ELF-1 (cell line): ENCODE measurements at regions not wholly inside any gene's neighbourhood (a gene's known extent, or its start where the extent isn't known, plus 50 kb on each side); places are given as distances from the start of the nearest gene placed in this dataset.

Experiments used
- DNase-seq: peaks from one replicate; pipeline ENCODE4 v3.0.0-alpha.2; 2016; ENCODE audit warnings: low read depth, low spot score

GRCh38 chr2:67658820-67659219, 261.7 kb downstream of the ETAA1 start:
- DNase-seq, result no peak

DNA sequence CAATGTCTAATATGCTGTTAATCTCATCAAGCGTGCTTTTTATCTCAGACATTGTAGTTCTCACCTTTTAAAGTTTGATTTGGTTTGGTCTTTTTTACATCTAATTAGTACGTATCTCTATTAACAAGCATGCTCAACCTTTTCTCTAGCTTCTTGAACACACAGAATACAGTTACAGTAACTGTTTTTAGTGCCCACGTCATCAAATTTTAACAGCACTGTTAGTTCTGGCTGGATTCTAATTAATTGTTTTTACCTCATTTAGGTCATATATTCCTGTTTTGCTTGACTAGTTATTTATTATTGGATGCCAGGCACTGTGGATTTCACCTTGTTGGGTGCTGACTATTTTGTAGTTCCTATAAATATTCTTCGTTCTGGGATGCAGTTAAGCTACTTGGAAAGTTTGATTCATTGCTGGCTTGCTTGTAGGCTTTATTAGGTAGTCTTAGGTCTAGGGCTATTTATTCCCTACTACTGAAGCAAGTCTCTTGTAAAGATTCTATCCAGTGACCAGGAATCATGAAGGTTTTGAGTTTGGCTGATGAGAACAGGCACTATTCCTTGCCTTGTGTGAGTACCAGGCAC, 263.0 kb downstream of the ETAA1 start:
- DNase-seq, result no peak

GRCh38 chr2:67660871-67661270, 263.7 kb downstream of the ETAA1 start:
- DNase-seq, result no peak

GRCh38 chr2:67662222-67662621, 265.1 kb downstream of the ETAA1 start:
- no peak for DNase-seq

DNA sequence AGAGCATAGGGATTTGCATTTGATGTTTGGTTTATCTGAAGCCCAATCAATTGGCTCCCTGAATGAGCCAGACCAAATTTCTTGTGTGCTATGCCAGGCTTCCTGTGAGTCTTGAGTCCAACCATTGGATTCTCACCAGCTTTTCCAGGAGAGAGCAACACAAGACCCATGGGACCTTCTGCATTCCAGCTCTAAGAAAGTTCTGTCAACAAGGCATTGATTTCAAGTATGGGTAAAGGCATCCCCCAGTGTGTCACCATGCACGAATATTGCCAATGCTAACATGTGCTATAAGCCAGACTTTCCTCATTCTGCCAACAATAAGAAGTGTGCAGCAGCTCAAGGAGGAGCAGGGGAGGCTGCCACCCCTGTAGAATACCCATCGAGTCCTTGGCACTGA, 266.6 kb downstream of the ETAA1 start:
- DNase-seq, result no peak

- DNase-seq, result no peak
Measured at GRCh38 chr2:67666386-67667053, 269.4 kb downstream of the ETAA1 start.

- DNase-seq, result no peak
Measured at GRCh38 chr2:67667054-67667908, 270.1 kb downstream of the ETAA1 start.

- DNase-seq, result no peak
Measured at GRCh38 chr2:67668538-67668937, 271.4 kb downstream of the ETAA1 start.

DNA sequence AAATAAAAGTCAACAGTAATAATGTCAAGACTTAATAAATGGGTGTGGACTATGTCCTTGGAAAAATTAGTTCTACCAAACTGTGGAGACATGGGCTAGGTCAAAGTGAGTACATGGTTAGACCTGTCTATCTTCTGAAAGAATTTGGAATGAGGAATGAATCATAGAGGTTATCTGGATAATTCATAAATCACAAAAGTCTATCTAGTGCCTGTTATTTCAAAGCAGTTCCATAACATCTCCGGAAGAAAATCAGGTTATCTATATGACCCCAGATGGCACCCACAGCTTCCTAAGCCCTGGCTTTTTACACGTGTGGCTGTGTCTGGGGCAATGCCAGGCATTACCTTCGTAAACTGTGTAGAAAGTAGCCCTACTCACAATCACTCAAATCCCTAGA, 272.0 kb downstream of the ETAA1 start:
- no peak for DNase-seq

DNA sequence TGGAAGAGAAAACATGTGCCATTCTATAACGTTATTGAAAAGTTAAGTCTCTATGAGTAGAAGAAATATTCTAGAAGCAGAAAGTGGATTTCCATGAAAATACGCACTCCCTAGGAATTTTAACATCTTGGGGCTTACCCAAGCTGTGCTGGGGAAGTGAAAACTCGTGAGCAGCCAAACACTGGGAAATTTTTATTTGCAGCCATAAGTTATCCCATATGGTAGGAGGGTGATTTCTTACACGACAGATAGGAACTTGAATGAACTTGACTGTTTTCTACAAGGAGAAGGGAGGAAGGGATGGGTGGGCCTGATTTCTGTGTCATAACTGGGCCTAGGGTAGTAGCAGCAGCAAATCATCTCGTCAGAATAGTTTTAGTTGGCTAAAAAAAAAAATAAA, 272.6 kb downstream of the ETAA1 start:
- no peak for DNase-seq

GRCh38 chr2:67670747-67671183, 273.6 kb downstream of the ETAA1 start:
- no peak for DNase-seq

- DNase-seq, result no peak
Measured at GRCh38 chr2:67671464-67672450, 274.6 kb downstream of the ETAA1 start.

- DNase-seq, result no peak
Measured at GRCh38 chr2:67674668-67675067, 277.5 kb downstream of the ETAA1 start.

- DNase-seq, result no peak
Measured at GRCh38 chr2:67684991-67685390, 287.9 kb downstream of the ETAA1 start.

DNA sequence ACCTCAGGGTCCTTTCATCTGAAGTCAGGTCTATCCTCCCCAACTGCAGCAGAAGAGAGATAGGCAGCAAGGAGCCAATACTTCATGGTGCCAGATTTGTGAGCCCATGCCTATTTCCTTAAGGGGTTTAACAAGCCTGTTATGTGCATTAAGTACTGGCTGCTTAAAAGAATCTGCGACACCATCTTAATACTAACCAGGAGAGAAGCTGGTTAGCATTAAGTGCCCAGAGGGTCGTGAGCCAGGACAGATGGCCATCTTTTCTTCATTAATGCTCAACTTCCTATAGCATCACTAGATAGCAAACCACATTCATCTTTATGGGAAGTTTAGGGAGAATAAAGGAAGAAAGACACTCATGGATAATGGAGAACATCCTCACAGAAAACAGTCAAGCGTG, 289.1 kb downstream of the ETAA1 start:
- no peak for DNase-seq

DNA sequence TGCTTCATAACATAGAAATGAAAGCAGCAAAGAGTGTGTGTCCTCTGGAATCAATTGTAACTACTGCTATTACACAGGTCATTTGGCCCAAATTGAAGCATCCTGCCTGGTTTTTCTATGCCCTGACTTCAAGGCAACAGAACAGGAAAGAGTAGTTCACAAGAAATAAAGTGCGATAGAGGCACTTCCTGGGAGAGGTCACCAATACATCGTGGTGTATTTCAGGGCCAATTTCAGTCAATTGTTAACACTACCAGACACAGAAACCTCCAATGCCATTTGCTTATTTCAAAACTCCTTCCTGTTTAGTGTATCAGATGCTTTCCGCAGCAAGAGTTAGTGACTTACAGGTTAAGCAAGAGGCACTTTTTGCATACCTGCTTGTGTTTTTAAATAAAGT, 292.1 kb downstream of the ETAA1 start:
- no peak for DNase-seq

GRCh38 chr2:67689651-67690050, 292.5 kb downstream of the ETAA1 start:
- DNase-seq, result no peak

- DNase-seq, result peak; percentile 23
Measured at GRCh38 chr2:67694445-67694844, 297.3 kb downstream of the ETAA1 start.

GRCh38 chr2:67701011-67701410, 303.9 kb downstream of the ETAA1 start:
- DNase-seq, result no peak

GRCh38 chr2:67702284-67702683, 305.2 kb downstream of the ETAA1 start:
- DNase-seq, result no peak

GRCh38 chr2:67702937-67703336, 305.8 kb downstream of the ETAA1 start:
- no peak for DNase-seq

DNA sequence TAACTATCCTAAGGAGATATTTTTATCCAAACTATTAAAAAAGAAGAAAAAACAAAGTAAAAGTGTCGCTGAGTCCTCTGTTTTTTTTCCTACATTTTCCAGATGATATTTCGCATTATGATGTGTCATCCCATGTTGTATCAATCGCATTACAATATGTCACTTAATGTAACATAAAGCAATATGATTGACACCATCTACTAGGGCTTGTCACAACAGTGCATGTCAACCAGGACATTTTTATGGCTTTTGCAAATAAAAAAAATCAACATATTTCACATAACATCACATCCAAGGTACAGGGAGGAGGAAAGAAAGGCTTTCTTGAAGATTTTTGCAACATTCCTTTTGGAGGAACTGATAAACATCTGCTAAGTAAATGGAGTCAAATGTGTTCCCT, 308.9 kb downstream of the ETAA1 start:
- no peak for DNase-seq
